ENCODE measurements at regions not wholly inside any gene's neighbourhood (a gene's known extent, or its start where the extent isn't known, plus 50 kb on each side); places are given as distances from the start of the nearest gene placed in this dataset.

DNA sequence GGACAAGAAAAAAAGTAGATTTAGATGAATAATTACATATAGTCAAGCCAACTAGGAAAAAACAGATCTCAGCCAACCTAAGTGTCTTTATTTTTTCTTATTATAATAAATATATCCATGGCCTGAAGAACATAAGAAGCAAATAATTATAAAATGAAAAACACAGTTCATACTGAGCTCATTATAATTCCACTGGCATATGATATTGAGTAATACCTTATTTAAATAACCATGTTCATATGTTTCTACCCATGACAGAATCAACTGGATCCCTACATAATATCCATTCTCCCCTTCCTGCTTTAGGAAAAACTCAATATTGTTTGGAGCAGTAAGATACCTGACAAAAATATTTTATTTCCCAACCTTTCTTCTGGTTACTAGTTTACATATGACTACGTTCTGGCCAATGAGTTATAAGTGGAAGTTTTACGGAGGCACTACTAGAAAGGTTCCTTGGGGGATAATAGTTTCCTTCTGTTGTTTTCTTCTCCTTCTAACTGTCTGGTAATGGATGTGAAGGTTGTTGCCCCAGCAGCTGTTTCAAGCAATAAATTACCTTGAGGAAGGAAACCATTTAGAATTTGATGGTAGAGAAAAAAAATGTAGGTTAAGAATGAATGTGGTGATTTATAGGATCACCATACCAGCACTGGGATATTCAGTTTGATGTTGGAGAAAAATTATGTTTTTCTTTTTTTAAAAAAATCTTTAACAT, 184.1 kb upstream of the MBNL1 start:
- no peak for TF ChIP-seq YY1 (IDR thresholded peaks at IDR 0.05; ENCODE audit: insufficient read depth, insufficient read length)
- TF ChIP-seq SUZ12 (IDR thresholded peaks at IDR 0.05; ENCODE audit: extremely low read depth, insufficient read depth, insufficient read length) = no peak
- TF ChIP-seq ZNF274 (IDR thresholded peaks at IDR 0.05; ENCODE audit: low read depth, low read length) = no peak
- Histone ChIP-seq H3K9me3 (ENCODE audit: insufficient read depth, low read length) (peaks cover 3% of the 10 kb centered on the region; the same call in 1 of the 2 replicates), H3K4me3 (ENCODE audit: insufficient read length, low read depth) (no peak overlapping the region), H3K27me3 (ENCODE audit: insufficient read depth, insufficient read length) (no peaks in the 10 kb centered on the region), H3K4me1 (ENCODE audit: insufficient read depth, insufficient read length) (no peaks in the 10 kb centered on the region), H3K9ac (ENCODE audit: insufficient read length, low read depth) (no peak overlapping the region), H3K36me3 (ENCODE audit: insufficient read depth, insufficient read length, low read length) (no peaks in the 10 kb centered on the region)
- DNase-seq (ENCODE audit: low read depth, low spot score) = no peak

DNA sequence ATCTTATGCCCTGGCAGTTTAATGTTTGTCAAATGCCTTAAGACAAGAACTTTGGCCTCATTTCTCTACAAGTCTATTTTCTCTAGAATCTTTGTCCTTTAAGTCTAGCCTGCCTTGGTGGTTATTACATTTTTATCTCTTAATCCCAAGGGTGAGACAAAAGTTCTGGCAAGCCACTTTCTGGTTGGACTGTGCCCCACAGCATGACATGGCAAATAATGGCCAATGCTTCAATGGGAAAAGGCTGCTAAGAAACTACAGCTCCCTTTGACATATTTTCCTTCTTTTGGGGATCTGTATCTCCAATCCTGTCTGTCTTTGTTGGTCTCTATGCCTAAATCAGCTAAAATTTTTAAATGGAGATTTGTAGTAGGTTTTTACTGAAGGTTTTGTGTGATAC, 181.6 kb upstream of the MBNL1 start:
- TF ChIP-seq SUZ12 (IDR thresholded peaks at IDR 0.05; ENCODE audit: extremely low read depth, insufficient read depth, insufficient read length) (no peak), YY1 (IDR thresholded peaks at IDR 0.05; ENCODE audit: insufficient read depth, insufficient read length) (no peak), ZNF274 (IDR thresholded peaks at IDR 0.05; ENCODE audit: low read depth, low read length) (no peak)
- H3K9me3 ChIP-seq (ENCODE audit: insufficient read depth, low read length) = no peaks in the 10 kb centered on the region
- no peak overlapping the region for H3K4me3 ChIP-seq (ENCODE audit: insufficient read length, low read depth)
- DNase-seq (ENCODE audit: low read depth, low spot score) = no peak
- H3K4me1 ChIP-seq (ENCODE audit: insufficient read depth, insufficient read length) = no peaks in the 10 kb centered on the region
- no peaks in the 10 kb centered on the region for H3K27me3 ChIP-seq (ENCODE audit: insufficient read depth, insufficient read length)
- H3K9ac ChIP-seq (ENCODE audit: insufficient read length, low read depth) = no peak overlapping the region
- H3K36me3 ChIP-seq (ENCODE audit: insufficient read depth, insufficient read length, low read length) = no peaks in the 10 kb centered on the region

DNA sequence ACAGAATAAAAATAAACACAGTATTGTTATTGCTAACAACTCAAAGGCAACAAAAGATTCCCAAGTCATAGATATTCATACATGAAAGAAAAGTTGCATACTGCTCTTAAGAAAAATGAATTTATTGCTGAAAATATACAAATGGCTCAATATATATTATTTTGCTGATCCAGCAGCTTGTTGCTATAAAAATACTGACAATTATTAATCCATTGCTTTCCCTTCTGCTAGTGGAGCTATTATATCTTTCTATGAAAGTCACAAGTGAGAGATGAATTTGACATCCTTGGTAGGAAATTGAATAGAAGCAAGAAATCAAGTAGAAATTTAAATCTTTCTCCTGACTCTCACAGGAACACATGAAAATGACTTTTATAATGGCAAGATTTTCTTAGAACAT, 179.2 kb upstream of the MBNL1 start:
- no peak overlapping the region for H3K9ac ChIP-seq (ENCODE audit: insufficient read length, low read depth)
- no peak for TF ChIP-seq SUZ12 (IDR thresholded peaks at IDR 0.05; ENCODE audit: extremely low read depth, insufficient read depth, insufficient read length)
- no peak for TF ChIP-seq YY1 (IDR thresholded peaks at IDR 0.05; ENCODE audit: insufficient read depth, insufficient read length)
- TF ChIP-seq ZNF274 (IDR thresholded peaks at IDR 0.05; ENCODE audit: low read depth, low read length) = no peak
- H3K4me1 ChIP-seq (ENCODE audit: insufficient read depth, insufficient read length) = no peaks in the 10 kb centered on the region
- no peaks in the 10 kb centered on the region for H3K36me3 ChIP-seq (ENCODE audit: insufficient read depth, insufficient read length, low read length)
- DNase-seq (ENCODE audit: low read depth, low spot score) = no peak
- no peak overlapping the region for H3K4me3 ChIP-seq (ENCODE audit: insufficient read length, low read depth)
- no peaks in the 10 kb centered on the region for H3K27me3 ChIP-seq (ENCODE audit: insufficient read depth, insufficient read length)
- H3K9me3 ChIP-seq (ENCODE audit: insufficient read depth, low read length) = no peaks in the 10 kb centered on the region

DNA sequence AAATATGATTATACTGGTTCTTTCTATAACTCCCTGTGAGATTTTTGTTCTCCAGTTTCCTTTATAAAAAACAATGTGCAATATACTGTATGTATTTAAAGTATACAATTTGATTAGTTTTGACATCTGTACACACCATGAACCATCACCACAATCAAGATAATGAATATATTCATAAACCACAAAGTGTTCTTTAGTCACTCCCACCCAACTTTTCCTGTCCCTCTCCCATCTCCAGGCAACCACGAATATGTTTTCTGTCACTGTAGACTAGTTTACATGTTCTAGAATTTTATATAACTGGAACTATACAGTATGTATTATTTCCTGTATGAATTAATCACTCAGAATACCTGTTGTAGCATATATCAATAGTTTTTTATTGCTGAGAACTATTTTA, 177.0 kb upstream of the MBNL1 start:
- no peaks in the 10 kb centered on the region for H3K27me3 ChIP-seq (ENCODE audit: insufficient read depth, insufficient read length)
- no peaks in the 10 kb centered on the region for H3K9me3 ChIP-seq (ENCODE audit: insufficient read depth, low read length)
- H3K36me3 ChIP-seq (ENCODE audit: insufficient read depth, insufficient read length, low read length) = no peaks in the 10 kb centered on the region
- H3K4me1 ChIP-seq (ENCODE audit: insufficient read depth, insufficient read length) = no peaks in the 10 kb centered on the region
- no peak for DNase-seq (ENCODE audit: low read depth, low spot score)
- no peak overlapping the region for H3K4me3 ChIP-seq (ENCODE audit: insufficient read length, low read depth)
- H3K9ac ChIP-seq (ENCODE audit: insufficient read length, low read depth) = no peak overlapping the region
- TF ChIP-seq ZNF274 (IDR thresholded peaks at IDR 0.05; ENCODE audit: low read depth, low read length) (no peak), SUZ12 (IDR thresholded peaks at IDR 0.05; ENCODE audit: extremely low read depth, insufficient read depth, insufficient read length) (no peak), YY1 (IDR thresholded peaks at IDR 0.05; ENCODE audit: insufficient read depth, insufficient read length) (no peak)

DNA sequence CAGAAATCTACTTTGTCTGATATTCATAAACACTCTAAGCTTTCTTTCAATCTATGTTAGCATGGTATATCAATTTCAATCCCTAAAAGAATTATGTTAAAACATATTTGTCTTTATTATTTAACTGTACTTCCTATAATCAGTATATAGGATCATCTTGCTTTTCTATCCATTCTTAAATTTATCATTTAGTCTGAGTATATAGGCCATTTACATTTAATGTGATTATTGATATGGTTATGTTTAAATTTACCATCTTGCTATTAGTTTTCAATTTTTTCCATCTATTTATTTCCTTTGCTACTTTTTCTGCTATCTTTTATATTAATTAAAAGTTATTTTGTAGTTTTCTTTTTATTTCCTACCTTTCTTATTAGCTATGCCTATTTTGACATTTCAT, 174.8 kb upstream of the MBNL1 start:
- no peak overlapping the region for H3K9ac ChIP-seq (ENCODE audit: insufficient read length, low read depth)
- H3K36me3 ChIP-seq (ENCODE audit: insufficient read depth, insufficient read length, low read length) = no peaks in the 10 kb centered on the region
- H3K4me3 ChIP-seq (ENCODE audit: insufficient read length, low read depth) = no peak overlapping the region
- TF ChIP-seq SUZ12 (IDR thresholded peaks at IDR 0.05; ENCODE audit: extremely low read depth, insufficient read depth, insufficient read length) = no peak
- TF ChIP-seq ZNF274 (IDR thresholded peaks at IDR 0.05; ENCODE audit: low read depth, low read length) = no peak
- TF ChIP-seq YY1 (IDR thresholded peaks at IDR 0.05; ENCODE audit: insufficient read depth, insufficient read length) = no peak
- no peak for DNase-seq (ENCODE audit: low read depth, low spot score)
- H3K9me3 ChIP-seq (ENCODE audit: insufficient read depth, low read length) = no peaks in the 10 kb centered on the region
- H3K27me3 ChIP-seq (ENCODE audit: insufficient read depth, insufficient read length) = no peaks in the 10 kb centered on the region
- no peaks in the 10 kb centered on the region for H3K4me1 ChIP-seq (ENCODE audit: insufficient read depth, insufficient read length)

DNA sequence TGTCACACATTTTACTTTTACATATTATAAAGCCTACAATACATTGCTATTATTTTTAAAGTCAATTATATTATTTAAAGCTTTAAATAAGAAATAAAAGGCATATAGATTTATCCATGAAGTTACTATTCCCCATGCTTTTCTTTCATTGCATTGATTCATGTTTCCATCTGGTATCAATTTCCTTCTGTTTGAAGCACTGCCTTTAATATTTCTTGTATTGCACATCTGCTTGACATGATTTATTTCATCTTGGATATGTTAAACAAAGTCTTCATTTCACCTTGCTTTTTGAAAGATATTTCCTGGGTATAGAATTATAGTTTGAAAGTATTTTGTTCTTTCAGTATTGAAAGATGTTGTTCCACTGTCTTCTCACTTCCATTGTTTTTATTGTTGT, 174.3 kb upstream of the MBNL1 start:
- no peaks in the 10 kb centered on the region for H3K9me3 ChIP-seq (ENCODE audit: insufficient read depth, low read length)
- no peak overlapping the region for H3K9ac ChIP-seq (ENCODE audit: insufficient read length, low read depth)
- H3K27me3 ChIP-seq (ENCODE audit: insufficient read depth, insufficient read length) = no peaks in the 10 kb centered on the region
- H3K36me3 ChIP-seq (ENCODE audit: insufficient read depth, insufficient read length, low read length) = no peaks in the 10 kb centered on the region
- DNase-seq (ENCODE audit: low read depth, low spot score) = no peak
- TF ChIP-seq YY1 (IDR thresholded peaks at IDR 0.05; ENCODE audit: insufficient read depth, insufficient read length) (no peak), SUZ12 (IDR thresholded peaks at IDR 0.05; ENCODE audit: extremely low read depth, insufficient read depth, insufficient read length) (no peak), ZNF274 (IDR thresholded peaks at IDR 0.05; ENCODE audit: low read depth, low read length) (no peak)
- H3K4me3 ChIP-seq (ENCODE audit: insufficient read length, low read depth) = no peak overlapping the region
- H3K4me1 ChIP-seq (ENCODE audit: insufficient read depth, insufficient read length) = no peaks in the 10 kb centered on the region

DNA sequence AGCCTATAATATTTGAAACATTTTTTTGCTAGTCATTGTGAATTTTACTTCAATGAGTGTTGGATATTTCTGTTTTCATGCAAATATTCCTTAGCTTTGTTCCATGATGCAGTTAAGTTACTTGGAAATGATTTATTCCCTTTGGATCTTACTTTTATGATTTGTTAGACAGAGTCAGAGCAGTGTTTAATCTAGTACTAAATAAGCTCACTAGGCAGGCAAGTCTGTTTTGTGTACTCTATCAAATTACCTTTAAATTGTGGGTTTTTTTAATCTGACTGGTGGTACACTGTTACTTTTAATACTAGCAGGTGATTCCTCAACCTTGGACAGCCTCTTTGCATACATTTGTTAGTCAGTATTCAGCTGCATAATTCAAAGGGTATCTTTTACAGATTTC, 173.3 kb upstream of the MBNL1 start:
- no peak for DNase-seq (ENCODE audit: low read depth, low spot score)
- TF ChIP-seq YY1 (IDR thresholded peaks at IDR 0.05; ENCODE audit: insufficient read depth, insufficient read length) (no peak), ZNF274 (IDR thresholded peaks at IDR 0.05; ENCODE audit: low read depth, low read length) (no peak)
- H3K9me3 ChIP-seq (ENCODE audit: insufficient read depth, low read length) = no peaks in the 10 kb centered on the region
- no peak overlapping the region for H3K4me3 ChIP-seq (ENCODE audit: insufficient read length, low read depth)
- H3K27me3 ChIP-seq (ENCODE audit: insufficient read depth, insufficient read length) = no peaks in the 10 kb centered on the region
- no peaks in the 10 kb centered on the region for H3K4me1 ChIP-seq (ENCODE audit: insufficient read depth, insufficient read length)
- no peaks in the 10 kb centered on the region for H3K36me3 ChIP-seq (ENCODE audit: insufficient read depth, insufficient read length, low read length)
- no peak overlapping the region for H3K9ac ChIP-seq (ENCODE audit: insufficient read length, low read depth)

All from NT2/D1 (cell line).